Stimulated activated CD8-positive, alpha-beta memory T cell treated with anti-CD3 and anti-CD28 coated beads, Interleukin-7, amount 100 ng/mL, for 4 hours (primary cell): ENCODE measurements at regions not wholly inside any gene's neighbourhood (a gene's known extent, or its start where the extent isn't known, plus 50 kb on each side); places are given as distances from the start of the nearest gene placed in this dataset.

Experiments
- DNase-seq, 2 donors: peaks; one replicate each; pipeline ENCODE4 v3.0.0-alpha.2; 2020; ENCODE audit warnings: low read depth in 2 of 2

DNA sequence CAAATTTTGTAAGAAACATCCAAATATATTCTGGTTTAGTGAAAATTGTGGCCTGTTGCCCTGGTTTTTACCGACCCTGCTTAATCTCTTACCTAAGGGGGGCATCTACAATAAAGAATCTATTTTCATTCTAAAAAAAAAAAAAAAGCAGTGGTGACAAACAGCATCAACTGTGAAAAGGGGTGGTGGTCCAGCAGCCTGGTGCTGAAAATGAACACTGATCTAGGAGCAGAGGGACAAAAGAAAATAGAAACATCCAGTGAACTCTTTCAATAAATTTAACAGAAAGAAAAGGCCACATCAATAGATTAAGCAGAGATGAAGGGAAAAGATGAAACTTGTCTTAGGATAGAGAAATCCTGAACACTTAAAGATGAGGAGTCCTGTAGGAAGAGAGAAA lies 348.7 kb upstream of the GRAMD2B start:
- no peak for DNase-seq

- no peak for DNase-seq
These were observed 343.9 kb upstream of the GRAMD2B start for GRCh38 chr5:126079266-126079665.

DNA sequence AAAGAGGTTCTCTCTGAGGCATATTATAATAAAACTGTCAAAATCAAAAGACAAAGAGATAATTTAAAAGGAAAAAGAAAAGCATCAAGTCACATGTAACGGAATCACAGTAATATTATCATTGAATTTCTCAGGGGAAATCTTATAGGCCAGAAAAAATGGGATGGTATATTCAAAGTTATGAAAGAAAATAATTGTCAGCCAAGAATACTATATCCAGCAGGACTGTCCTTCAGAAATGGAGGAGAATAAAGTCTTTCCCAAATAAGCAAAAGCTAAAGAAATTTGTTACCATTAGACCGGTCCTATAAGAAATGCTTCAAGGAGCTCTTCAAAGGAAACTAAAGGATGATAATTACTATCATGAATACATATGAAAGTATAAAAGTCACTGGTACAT lies 342.0 kb upstream of the GRAMD2B start:
- DNase-seq: no peak

DNA sequence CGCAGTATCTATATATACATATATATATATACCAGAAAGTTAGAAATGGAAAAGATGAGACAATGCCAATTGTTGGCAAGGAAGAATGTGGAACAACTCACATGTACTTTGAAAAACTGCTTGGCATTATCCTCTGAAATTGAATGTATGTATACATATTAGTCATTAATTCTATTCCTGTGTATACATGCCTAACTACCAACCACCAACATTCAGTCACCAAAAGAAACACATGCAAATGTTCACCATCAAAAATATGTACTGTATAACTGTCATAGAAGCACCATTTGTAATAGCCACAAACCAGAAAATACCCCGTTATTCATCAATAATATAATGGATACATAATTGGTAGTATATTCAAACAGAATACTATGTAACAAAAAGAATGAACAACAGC lies 330.2 kb upstream of the GRAMD2B start:
- DNase-seq: no peak

DNA sequence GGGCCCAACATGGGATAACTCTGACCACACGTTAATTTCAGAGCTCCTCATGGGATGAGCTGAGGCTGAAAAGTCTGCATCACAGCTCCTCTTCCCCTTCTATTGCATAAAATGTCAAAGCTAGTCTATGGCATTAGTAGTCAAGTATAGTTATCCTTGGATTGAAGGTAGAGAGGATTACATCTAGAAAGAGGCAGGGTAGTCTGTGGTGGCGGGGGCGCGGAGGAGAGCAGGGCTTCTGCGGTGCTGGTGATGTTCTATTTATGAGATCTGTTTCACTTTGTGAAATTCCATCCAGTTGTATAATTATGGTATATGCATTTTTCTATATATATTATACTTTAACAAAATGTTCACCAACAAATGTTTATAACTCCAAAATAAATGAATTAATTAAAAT lies 329.5 kb upstream of the GRAMD2B start:
- DNase-seq: no peak

GRCh38 chr5:126094991-126095390 lies 328.2 kb upstream of the GRAMD2B start:
- no peak for DNase-seq

GRCh38 chr5:126096442-126097006 lies 326.7 kb upstream of the GRAMD2B start:
- DNase-seq: no peak

GRCh38 chr5:126097876-126098275 lies 325.3 kb upstream of the GRAMD2B start:
- DNase-seq: no peak

GRCh38 chr5:126098330-126099017 lies 324.7 kb upstream of the GRAMD2B start:
- DNase-seq: no peak

GRCh38 chr5:126099077-126099476 lies 324.1 kb upstream of the GRAMD2B start:
- no peak for DNase-seq

GRCh38 chr5:126100767-126101166 lies 322.4 kb upstream of the GRAMD2B start:
- no peak for DNase-seq

- DNase-seq: no peak
These were observed 321.3 kb upstream of the GRAMD2B start for GRCh38 chr5:126101901-126102300.

DNA sequence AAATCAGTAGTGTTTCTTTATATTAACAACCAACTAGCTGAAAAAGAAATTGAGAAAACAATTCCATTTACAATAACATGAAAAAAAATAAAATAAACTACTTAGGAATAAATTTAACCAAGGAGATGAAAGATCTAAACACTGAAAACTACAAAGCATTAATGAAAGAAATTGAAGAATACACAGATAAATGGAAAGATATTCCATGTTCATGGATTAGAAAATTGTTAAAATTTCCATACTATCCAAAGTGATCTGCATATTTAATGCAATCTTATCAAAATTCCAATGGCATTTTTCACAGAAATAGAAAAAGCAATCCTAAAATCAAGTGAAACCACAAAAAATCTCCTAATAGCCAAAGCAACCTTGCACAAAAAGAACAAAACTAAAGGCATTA lies 320.2 kb upstream of the GRAMD2B start:
- DNase-seq: no peak

DNA sequence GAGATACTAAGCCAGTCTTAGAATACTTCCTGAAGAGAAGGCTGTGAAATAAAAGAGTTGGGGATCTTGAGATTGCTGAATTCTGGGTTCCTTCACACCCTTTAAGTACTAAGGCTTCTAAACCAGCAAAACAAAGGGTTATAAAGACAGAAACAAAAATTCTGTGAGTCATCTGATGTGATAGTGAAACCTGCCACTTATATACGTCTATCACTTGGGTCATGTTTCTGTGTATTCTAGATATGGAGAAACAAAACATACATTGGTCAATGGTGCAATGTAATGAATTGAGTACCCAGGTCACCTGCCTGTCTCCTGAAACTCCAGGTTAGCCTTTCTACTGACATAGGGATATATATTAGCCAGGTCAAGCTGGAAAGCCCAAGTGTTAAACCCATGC lies 319.3 kb upstream of the GRAMD2B start:
- no peak for DNase-seq

DNA sequence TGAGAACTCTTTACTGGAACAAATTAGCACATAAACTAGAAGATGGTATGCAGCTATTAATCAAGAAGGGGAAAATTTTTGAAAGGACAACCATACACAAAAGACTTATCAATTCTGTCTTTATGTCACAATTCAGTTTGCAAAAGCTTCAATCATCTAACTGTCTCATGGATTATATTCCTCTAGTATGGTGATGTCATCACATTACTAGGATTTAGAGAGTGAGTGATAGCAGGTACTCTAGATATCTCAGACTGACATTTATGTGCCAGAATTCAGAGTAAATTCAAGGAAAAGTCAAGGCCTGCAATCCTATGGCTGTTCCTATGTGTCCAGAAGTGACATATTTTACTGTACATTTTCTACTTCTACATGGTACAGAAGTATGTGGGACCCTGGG lies 318.9 kb upstream of the GRAMD2B start:
- no peak for DNase-seq

DNA sequence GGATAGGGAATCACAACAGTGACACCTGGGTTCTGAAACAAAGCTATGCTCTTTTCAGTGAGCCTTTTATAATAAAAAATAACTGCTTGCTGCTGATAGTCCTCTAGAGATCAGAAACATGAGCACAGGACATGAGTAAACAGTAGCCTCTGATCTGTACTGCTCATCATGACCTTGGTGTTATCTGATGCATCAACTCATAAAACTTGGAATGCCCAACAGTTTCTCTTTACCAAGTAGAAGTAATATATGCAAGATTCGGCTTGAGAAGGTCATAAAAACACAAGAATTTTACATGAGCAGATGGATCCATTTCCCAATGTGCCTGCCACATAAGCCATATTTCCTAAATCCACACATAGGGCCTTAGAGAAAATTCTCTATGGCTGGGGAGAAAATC lies 318.3 kb upstream of the GRAMD2B start:
- no peak for DNase-seq

DNA sequence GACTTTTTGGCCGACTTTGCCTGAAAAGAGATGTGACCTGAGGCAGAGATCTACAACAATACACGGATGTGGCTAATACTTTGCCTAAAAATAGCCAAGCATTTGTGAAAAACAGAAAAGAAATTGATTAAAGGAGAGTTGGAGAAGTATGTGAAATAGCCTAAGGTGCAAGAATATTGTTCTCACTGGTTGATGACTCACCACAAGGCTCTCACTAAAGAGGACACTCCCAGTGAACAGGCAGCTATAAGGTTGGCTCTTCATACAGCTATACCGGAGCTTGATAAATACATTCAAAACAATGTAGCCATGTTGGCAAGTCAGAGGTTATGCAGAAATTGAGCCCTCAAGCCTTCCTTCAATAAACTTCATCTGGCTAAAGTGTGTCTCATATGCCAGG lies 317.2 kb upstream of the GRAMD2B start:
- no peak for DNase-seq

DNA sequence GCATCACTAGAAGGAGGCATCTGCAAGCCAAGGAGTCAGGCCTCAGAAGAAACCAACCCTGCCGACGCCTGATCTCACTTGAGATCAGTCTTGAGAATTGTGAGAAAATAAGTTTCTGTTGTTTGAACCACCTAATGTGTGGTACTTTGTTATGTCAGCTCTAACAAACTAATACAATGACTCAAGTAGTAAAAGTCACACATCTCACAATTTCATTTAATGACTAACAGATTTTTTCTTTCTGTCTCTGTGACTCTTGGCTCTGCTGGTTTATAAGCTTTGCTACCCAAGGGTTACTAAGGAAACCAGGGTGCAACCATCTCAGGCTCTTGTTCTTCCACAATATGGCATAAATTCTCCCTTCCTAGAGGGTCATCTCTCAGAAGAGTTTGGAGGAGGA lies 315.8 kb upstream of the GRAMD2B start:
- DNase-seq: no peak

DNA sequence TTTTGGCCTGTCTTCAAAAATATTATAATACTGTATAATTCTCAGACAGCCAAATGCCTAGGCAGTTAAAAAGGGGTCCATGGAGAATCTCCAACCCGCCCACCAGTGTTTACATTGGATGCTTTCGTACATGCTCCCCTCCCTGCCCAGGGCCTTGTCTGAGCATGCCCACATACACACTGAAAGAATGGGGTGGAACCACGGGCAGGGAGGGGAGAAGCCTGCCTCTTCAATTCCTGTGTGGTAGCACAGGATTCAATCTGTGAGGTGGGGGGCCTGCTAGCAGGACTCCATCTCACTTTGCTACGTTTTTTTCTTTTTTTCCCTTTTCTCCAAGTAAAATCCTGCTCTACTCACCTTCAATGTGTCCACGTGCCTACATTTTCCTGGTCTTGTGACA lies 314.7 kb upstream of the GRAMD2B start:
- DNase-seq: no peak

DNA sequence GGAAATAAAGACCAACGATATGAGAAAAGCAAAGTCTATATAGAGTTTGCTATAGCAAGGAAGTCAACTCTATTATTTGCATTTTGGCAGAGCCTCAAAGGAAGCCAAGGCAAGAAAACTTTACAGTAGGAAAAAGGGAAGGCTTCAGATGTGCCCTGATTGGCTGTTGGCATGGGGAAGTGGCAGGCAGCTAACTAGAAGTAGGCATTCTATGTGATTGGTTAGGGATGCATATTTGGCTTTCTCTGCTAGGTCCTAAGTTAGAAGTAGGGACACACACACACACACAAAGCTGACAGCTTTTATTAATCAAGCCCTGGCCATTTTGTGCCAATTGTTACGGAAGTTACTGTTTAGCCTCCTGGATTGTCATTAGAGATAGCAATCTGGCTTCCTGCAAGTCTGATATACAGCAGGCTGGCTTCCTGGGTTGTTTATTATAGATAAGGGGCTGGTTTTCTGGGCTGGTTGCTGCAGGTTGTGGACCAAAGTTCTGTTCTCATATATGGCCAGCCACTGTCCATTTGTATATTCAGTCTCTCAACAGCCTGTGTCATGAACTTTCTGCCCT lies 308.1 kb upstream of the GRAMD2B start:
- no peak for DNase-seq

DNA sequence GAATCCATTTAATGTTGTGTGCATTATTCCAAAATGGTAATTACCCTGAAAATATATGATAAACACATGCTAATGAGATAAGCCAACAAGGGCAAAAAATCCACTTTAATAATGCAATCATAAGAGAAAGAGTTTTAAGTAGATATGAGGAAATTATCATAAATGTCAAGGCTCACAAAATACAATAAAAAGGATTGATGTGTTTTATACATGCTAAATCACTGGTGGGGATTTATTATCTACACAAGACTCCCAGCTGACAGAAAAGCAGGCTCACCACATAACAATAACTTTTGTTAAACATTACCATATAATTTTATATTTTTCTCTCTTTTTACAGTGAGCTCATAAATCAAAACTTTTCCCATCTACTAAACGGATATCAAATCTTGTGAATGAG lies 306.2 kb upstream of the GRAMD2B start:
- DNase-seq: no peak

GRCh38 chr5:126119887-126120442 lies 303.2 kb upstream of the GRAMD2B start:
- DNase-seq: no peak

GRCh38 chr5:126120939-126121338 lies 302.3 kb upstream of the GRAMD2B start:
- no peak for DNase-seq
